NCI-H2196 treated with DMSO at 0.1 percent for 48 hours (cell line): ENCODE measurements at regions not wholly inside any gene's neighbourhood (a gene's known extent, or its start where the extent isn't known, plus 50 kb on each side); places are given as distances from the start of the nearest gene placed in this dataset.

Source experiments
- DNase-seq: peaks from one replicate; lab custom pipeline; 2025; ENCODE audit not compliant: unreplicated experiment; lab: John Stamatoyannopoulos, UW

- DNase-seq = no peak
Observed at GRCh38 chr2:147231081-147231480, 613.7 kb upstream of the ACVR2A start.

GRCh38 chr2:147227313-147227712, 617.5 kb upstream of the ACVR2A start:
- no peak for DNase-seq

GRCh38 chr2:147224070-147224469, 620.8 kb upstream of the ACVR2A start:
- DNase-seq = no peak

GRCh38 chr2:147223553-147224060, 621.2 kb upstream of the ACVR2A start:
- no peak for DNase-seq

- no peak for DNase-seq
Observed at GRCh38 chr2:147223119-147223518, 621.7 kb upstream of the ACVR2A start.

GRCh38 chr2:147222506-147222905, 622.3 kb upstream of the ACVR2A start:
- DNase-seq = no peak

- no peak for DNase-seq
Observed at GRCh38 chr2:147214914-147215313, 629.9 kb upstream of the ACVR2A start.

- no peak for DNase-seq
Observed at GRCh38 chr2:147211484-147211883, 633.3 kb upstream of the ACVR2A start.

GRCh38 chr2:147204102-147204501, 640.7 kb upstream of the ACVR2A start:
- DNase-seq = no peak

- no peak for DNase-seq
Observed at GRCh38 chr2:147198651-147199171, 646.1 kb upstream of the ACVR2A start.

GRCh38 chr2:147197754-147198483, 646.9 kb upstream of the ACVR2A start:
- no peak for DNase-seq

GRCh38 chr2:147182260-147182659, 662.6 kb upstream of the ACVR2A start:
- DNase-seq = no peak

- no peak for DNase-seq
Observed at GRCh38 chr2:147181351-147182029, 663.3 kb upstream of the ACVR2A start.

GRCh38 chr2:147177071-147177857, 667.6 kb upstream of the ACVR2A start:
- DNase-seq = no peak

GRCh38 chr2:147174824-147175254, 670.0 kb upstream of the ACVR2A start:
- no peak for DNase-seq

- no peak for DNase-seq
Observed at GRCh38 chr2:147173798-147174197, 671.0 kb upstream of the ACVR2A start.

- no peak for DNase-seq
Observed at GRCh38 chr2:147173189-147173581, 671.6 kb upstream of the ACVR2A start.

- no peak for DNase-seq
Observed at GRCh38 chr2:147172493-147173188, 672.2 kb upstream of the ACVR2A start.

GRCh38 chr2:147171941-147172340, 672.9 kb upstream of the ACVR2A start:
- no peak for DNase-seq

- DNase-seq = no peak
Observed at GRCh38 chr2:147170932-147171331, 673.9 kb upstream of the ACVR2A start.
